IMR-90 (cell line): ENCODE measurements at regions not wholly inside any gene's neighbourhood (a gene's known extent, or its start where the extent isn't known, plus 50 kb on each side); places are given as distances from the start of the nearest gene placed in this dataset.

Experiments
- ATAC-seq: fragments of 200-7000 bp; cut with Tn5 transposase; 2 replicates; pipeline ENCODE4 v1.9.1; 2020; ENCODE audit warnings: low read depth, mild to moderate bottlenecking, moderate library complexity
- BruUV-seq: library from RNA; stranded (reverse); fragments of 400-500 nt; replicated peaks from 2 replicates; lab custom pipeline; 2021; lab: Mats Ljungman, UMichigan
- CTCF ChIA-PET: fragments of 300-600 bp; formaldehyde crosslinking; extraction: SDS; loops from one replicate; lab custom pipeline; 2021; ENCODE audit warnings: antibody characterized with exemption; lab: Yijun Ruan, JAX
- POLR2A ChIA-PET: fragments of 300-600 bp; sonication (Branson Sonifier 250); formaldehyde crosslinking; loops from one replicate; lab custom pipeline; 2022; ENCODE audit warnings: antibody characterized with exemption; ENCODE audit not compliant: unreplicated experiment; lab: Charles Lee
- DNase-seq: peaks from one replicate; pipeline ENCODE4 v3.0.0; 2013
- H2AFZ ChIP-seq: replicated peaks from 2 replicates; pipeline ENCODE3; 2013; ENCODE audit warnings: low read length, mild to moderate bottlenecking; ENCODE audit not compliant: poor library complexity
- H2AK5ac ChIP-seq: 2 replicates; pipeline ENCODE4 v1.6.1; 2013; ENCODE audit warnings: low read depth, low read length, inconsistent platforms
- H2AK9ac ChIP-seq: replicated peaks from 2 replicates; pipeline ENCODE3; 2013; ENCODE audit warnings: mild to moderate bottlenecking, low read depth, low read length, moderate library complexity; ENCODE audit not compliant: poor library complexity
- H2BK120ac ChIP-seq: 2 replicates; pipeline ENCODE4 v1.6.1; 2013; ENCODE audit warnings: low read depth, low read length, inconsistent platforms
- H2BK15ac ChIP-seq: 3 replicates; pipeline ENCODE4 v1.6.1; 2013; ENCODE audit warnings: low read depth, low read length, inconsistent platforms
- H2BK20ac ChIP-seq: 2 replicates; pipeline ENCODE4 v1.6.1; 2013; ENCODE audit warnings: low read depth, mild to moderate bottlenecking, inconsistent platforms, low read length, moderate library complexity
- H2BK5ac ChIP-seq: 2 replicates; pipeline ENCODE4 v1.6.1; 2013; ENCODE audit warnings: mild to moderate bottlenecking, low read depth, low read length, inconsistent platforms; ENCODE audit not compliant: poor library complexity, severe bottlenecking
- H3K14ac ChIP-seq: replicated peaks from 2 replicates; pipeline ENCODE4 v1.6.1; 2013; ENCODE audit warnings: low read depth, low read length, inconsistent platforms
- H3K18ac ChIP-seq: 2 replicates; pipeline ENCODE4 v1.6.1; 2013; ENCODE audit warnings: low read depth, low read length, control low read depth
- H3K23ac ChIP-seq: 2 replicates; pipeline ENCODE4 v1.6.1; 2013; ENCODE audit warnings: low read depth, low read length, inconsistent platforms
- H3K27ac ChIP-seq: 2 replicates; pipeline ENCODE4 v1.5.1; 2013; ENCODE audit warnings: mild to moderate bottlenecking, control low read depth, low read length; ENCODE audit not compliant: insufficient read depth
- H3K27me3 ChIP-seq: 2 replicates; pipeline ENCODE4 v1.6.1; 2013; ENCODE audit warnings: low read length; ENCODE audit not compliant: control insufficient read depth, insufficient read depth
- H3K36me3 ChIP-seq: 2 replicates; pipeline ENCODE4 v1.6.1; 2013; ENCODE audit warnings: low read length, mixed read lengths; ENCODE audit not compliant: control insufficient read depth, insufficient read depth
- H3K4ac ChIP-seq: 2 replicates; pipeline ENCODE4 v1.6.1; 2013; ENCODE audit warnings: low read depth, low read length, inconsistent platforms
- H3K4me1 ChIP-seq: 2 replicates; pipeline ENCODE4 v1.6.1; 2013; ENCODE audit warnings: low read length, mixed read lengths; ENCODE audit not compliant: control insufficient read depth, insufficient read depth
- H3K4me2 ChIP-seq: 2 replicates; pipeline ENCODE4 v1.6.1; 2013; ENCODE audit warnings: low read depth, mild to moderate bottlenecking, control low read depth, low read length, moderate library complexity
- H3K4me3 ChIP-seq: 2 replicates; pipeline ENCODE4 v1.5.1; 2013; ENCODE audit warnings: low read depth, mild to moderate bottlenecking, control low read depth, low read length, moderate library complexity; ENCODE audit not compliant: insufficient read depth
- H3K56ac ChIP-seq: 2 replicates; pipeline ENCODE4 v1.6.1; 2013; ENCODE audit warnings: low read length, inconsistent platforms; ENCODE audit not compliant: insufficient read depth; ENCODE audit errors: extremely low read depth
- H3K79me1 ChIP-seq, 2 experiments: 2 replicates each; pipeline ENCODE4 v1.6.1; 2013; ENCODE audit warnings: low read length in 2 of 2, inconsistent platforms in 1 of 2, low read depth in 1 of 2
- H3K9ac ChIP-seq: 2 replicates; pipeline ENCODE4 v1.6.1; 2013; ENCODE audit warnings: low read depth, low read length, control low read depth
- H3K9me1 ChIP-seq: 2 replicates; pipeline ENCODE4 v1.6.1; 2013; ENCODE audit warnings: low read length, inconsistent platforms; ENCODE audit not compliant: insufficient read depth
- H3K9me3 ChIP-seq: 2 replicates; pipeline ENCODE4 v1.6.1; 2013; ENCODE audit warnings: low read length; ENCODE audit not compliant: control insufficient read depth, insufficient read depth
- H4K20me1 ChIP-seq: 2 replicates; pipeline ENCODE4 v1.6.1; 2013; ENCODE audit warnings: low read length, inconsistent platforms; ENCODE audit not compliant: insufficient read depth
- H4K5ac ChIP-seq: 2 replicates; pipeline ENCODE4 v1.6.1; 2013; ENCODE audit warnings: mild to moderate bottlenecking, low read depth, low read length, control low read depth
- H4K8ac ChIP-seq, 2 experiments: 2 replicates each; pipeline ENCODE4 v1.6.1; 2013; ENCODE audit warnings: low read depth in 2 of 2, low read length in 2 of 2, control low read depth in 1 of 2, inconsistent platforms in 1 of 2
- H4K91ac ChIP-seq: 2 replicates; pipeline ENCODE4 v1.6.1; 2013; ENCODE audit warnings: low read depth, low read length, inconsistent platforms; ENCODE audit not compliant: insufficient read depth
- CEBPB ChIP-seq: IDR thresholded peaks from 2 replicates; pipeline ENCODE4 v1.6.1; 2012; ENCODE audit warnings: low read depth, low read length, improper control_type of control experiment
- CTCF ChIP-seq: conservative IDR thresholded peaks from 2 replicates; pipeline ENCODE4 v1.5.1; 2012; ENCODE audit warnings: mild to moderate bottlenecking, low read depth, low read length, improper control_type of control experiment
- FOS ChIP-seq: fragments of 150-350 bp; IDR thresholded peaks from 2 replicates; pipeline ENCODE4 v1.6.1; 2016; ENCODE audit warnings: low read depth, low read length
- MXI1 ChIP-seq: IDR thresholded peaks from 2 replicates; pipeline ENCODE4 v1.6.1; 2012; ENCODE audit warnings: low read depth, mild to moderate bottlenecking, low read length, moderate library complexity, borderline replicate concordance
- RCOR1 ChIP-seq: IDR thresholded peaks from 2 replicates; pipeline ENCODE4 v1.6.1; 2012; ENCODE audit warnings: mild to moderate bottlenecking, low read length, improper control_type of control experiment; ENCODE audit not compliant: insufficient replicate concordance
- USF2 ChIP-seq: fragments of 150-350 bp; IDR thresholded peaks from 2 replicates; pipeline ENCODE4 v1.6.1; 2017; ENCODE audit warnings: mild to moderate bottlenecking, antibody characterized with exemption, low read length, low read depth
- WGBS, 2 experiments: methylation state at CpG; one replicate each; pipeline versions ENCODE4 v1.1.5 to v1.1.7; 2013; ENCODE audit warnings: missing lambda C conversion rate in 2 of 2; ENCODE audit not compliant: insufficient read length in 1 of 2; ENCODE audit errors: extremely low coverage in 2 of 2; 5-methylcytosine and 5-hydroxymethylcytosine counted together
- dilution Hi-C: fragments of 300-500 bp; cut with HindIII; formaldehyde crosslinking; loops from one replicate; pipeline ENCODE4 v1.14.3; 2018; ENCODE audit warnings: low sequenced_read_pairs; ENCODE audit not compliant: unreplicated experiment
- in situ Hi-C: fragments of 300-500 bp; cut with MboI; formaldehyde crosslinking; loops from 3 replicates; pipeline ENCODE4 v1.14.3; 2019; ENCODE audit warnings: low sequenced_read_pairs, inconsistent platforms, mixed read lengths
- intact Hi-C: fragments of 100-400 bp; cut with micrococcal nuclease; formaldehyde crosslinking; loops from 2 replicates; pipeline ENCODE4 v1.10.0; 2022

- 41% methylated on average over 4 of the region's 12 CpGs; no CpG with 5 or more reads in 1 of the 2 experiments for WGBS, 2 experiments
- Histone ChIP-seq H2AFZ (no peak overlapping the region), H2BK120ac (no peak overlapping the region), H2BK20ac (no peak overlapping the region), H3K23ac (no peak overlapping the region), H2AK9ac (no peak overlapping the region), H3K27me3 (no peaks in the 10 kb centered on the region), H3K27ac (no peak overlapping the region), H3K14ac (no peak overlapping the region), H2AK5ac (no peak overlapping the region), H3K9me1 (no peaks in the 10 kb centered on the region), H3K4me1 (no peaks in the 10 kb centered on the region), H3K79me1 (no peaks in the 10 kb centered on the region), H4K20me1 (no peaks in the 10 kb centered on the region), H4K8ac (no peak overlapping the region), H4K5ac (no peak overlapping the region), H3K18ac (no peak overlapping the region), H2BK15ac (no peak overlapping the region), H3K9me3 (no peaks in the 10 kb centered on the region), H3K9ac (no peak overlapping the region), H4K91ac (no peak overlapping the region), H3K36me3 (no peaks in the 10 kb centered on the region), H3K4me3 (no peak overlapping the region), H2BK5ac (no peak overlapping the region), H3K4me2 (no peak overlapping the region), H3K4ac (no peak overlapping the region), H3K56ac (no peak overlapping the region)
- intact Hi-C loops (no loop called here), dilution Hi-C loops (no loop called here), in situ Hi-C loops (no loop called here)
- CTCF ChIA-PET = no interaction called here
- POLR2A ChIA-PET = no interaction called here
- TF ChIP-seq MXI1 = no peak
- no peak for TF ChIP-seq USF2
- TF ChIP-seq CEBPB = no peak
- TF ChIP-seq RCOR1 = no peak
- TF ChIP-seq CTCF = no peak
- TF ChIP-seq FOS = no peak
- no peak for ATAC-seq
- DNase-seq = no peak
- BruUV-seq = no TSS peak
These were observed 382.4 kb downstream of the CDK5RAP2 start for GRCh38 chr9:120197605-120198004.
